RPMI8226 (cell line): ENCODE measurements at regions not wholly inside any gene's neighbourhood (a gene's known extent, or its start where the extent isn't known, plus 50 kb on each side); places are given as distances from the start of the nearest gene placed in this dataset.
"Not testable (repeated sequence)": the region's sequence is repeated elsewhere in the genome, so short reads cannot be mapped to it uniquely, and the experiment has no call there.

ENCODE experiments used
- DNase-seq: peaks from one replicate; pipeline ENCODE4 v3.0.0-alpha.2; 2015

- DNase-seq = no peak
These were observed 85.3 kb upstream of the SIRPA start for GRCh38 chr20:1809611-1810510.

- DNase-seq = no peak
These were observed 86.1 kb upstream of the SIRPA start for GRCh38 chr20:1809131-1809572.

- DNase-seq = no peak
These were observed 87.1 kb upstream of the SIRPA start for GRCh38 chr20:1808101-1808500.

- no peak for DNase-seq
These were observed 87.8 kb upstream of the SIRPA start for GRCh38 chr20:1807394-1807793.

GRCh38 chr20:1806456-1806855 lies 88.8 kb upstream of the SIRPA start:
- no peak for DNase-seq

GRCh38 chr20:1805816-1806215 lies 89.4 kb upstream of the SIRPA start:
- DNase-seq = no peak

GRCh38 chr20:1805161-1805581 lies 90.0 kb upstream of the SIRPA start:
- no peak for DNase-seq

- no peak for DNase-seq
These were observed 90.7 kb upstream of the SIRPA start for GRCh38 chr20:1804554-1804956.

GRCh38 chr20:1803932-1804501 lies 91.2 kb upstream of the SIRPA start:
- no peak for DNase-seq

- DNase-seq = peak; percentile 60
These were observed 91.9 kb upstream of the SIRPA start for GRCh38 chr20:1803061-1803931.

GRCh38 chr20:1802385-1803060 lies 92.7 kb upstream of the SIRPA start:
- peak; percentile 66 for DNase-seq

- DNase-seq = no peak
These were observed 93.3 kb upstream of the SIRPA start for GRCh38 chr20:1801929-1802306.

- no peak for DNase-seq
These were observed 93.8 kb upstream of the SIRPA start for GRCh38 chr20:1801225-1801928.

- peak; percentile 33 for DNase-seq
These were observed 94.4 kb upstream of the SIRPA start for GRCh38 chr20:1800777-1801176.

- no peak for DNase-seq
These were observed 95.0 kb upstream of the SIRPA start for GRCh38 chr20:1800180-1800579.

GRCh38 chr20:1799746-1800145 lies 95.5 kb upstream of the SIRPA start:
- not testable (repeated sequence) for DNase-seq

GRCh38 chr20:1798982-1799381 lies 96.2 kb upstream of the SIRPA start:
- no peak for DNase-seq

- DNase-seq = no peak
These were observed 101.4 kb upstream of the SIRPA start for GRCh38 chr20:1793821-1794220.

- no peak for DNase-seq
These were observed 102.9 kb upstream of the SIRPA start for GRCh38 chr20:1792274-1792673.

- no peak for DNase-seq
These were observed 104.8 kb upstream of the SIRPA start for GRCh38 chr20:1790386-1790785.

GRCh38 chr20:1788044-1788443 lies 107.2 kb upstream of the SIRPA start:
- DNase-seq = no peak

- DNase-seq = no peak
These were observed 108.7 kb upstream of the SIRPA start for GRCh38 chr20:1786486-1786885.
